Tibial nerve (tissue), 4 donors: ENCODE measurements at regions not wholly inside any gene's neighbourhood (a gene's known extent, or its start where the extent isn't known, plus 50 kb on each side); places are given as distances from the start of the nearest gene placed in this dataset.

Experiments
- DNase-seq, 2 donors: peaks; one replicate each; pipeline ENCODE4 v3.0.0-alpha.2; 2019; ENCODE audit warnings: low spot score in 2 of 2
- H3K27ac ChIP-seq, 4 donors: fragments of 200-600 bp; sonication (generic) in 3 of 4; one replicate each; pipeline ENCODE4 v1.5.1; 2017 to 2019; ENCODE audit warnings: mild to moderate bottlenecking in 1 of 4
- H3K27me3 ChIP-seq, 2 donors: fragments of 200-600 bp; sonication (generic) in 1 of 2; one replicate each; pipeline versions ENCODE4 v1.5.1 to v1.6.0; 2017 to 2019
- H3K36me3 ChIP-seq, 3 donors: fragments of 200-600 bp; sonication (generic); one replicate each; pipeline ENCODE4 v1.5.1; 2018 to 2019
- H3K4me1 ChIP-seq, 4 donors: fragments of 200-600 bp; sonication (generic) in 3 of 4; one replicate each; pipeline ENCODE4 v1.5.1; 2017 to 2019
- H3K4me3 ChIP-seq, 4 donors: fragments of 200-600 bp; sonication (generic) in 3 of 4; one replicate each; pipeline ENCODE4 v1.5.1; 2017 to 2019; ENCODE audit warnings: mild to moderate bottlenecking in 1 of 4, moderate library complexity in 1 of 4
- H3K9me3 ChIP-seq, 4 donors: fragments of 200-600 bp; sonication (generic) in 3 of 4; one replicate each; pipeline ENCODE4 v1.5.1; 2017 to 2019
- CTCF ChIP-seq, 5 experiments: fragments of 200-600 bp in 3 of 5; fragments of 450-650 bp in 2 of 5; sonication (generic) in 3 of 5; IDR thresholded peaks; one replicate each; pipeline ENCODE4 v1.5.1; 2016 to 2019; ENCODE audit warnings: antibody characterized with exemption in 5 of 5, mild to moderate bottlenecking in 3 of 5, moderate library complexity in 2 of 5
- EP300 ChIP-seq, 2 donors: sonication (generic); formaldehyde crosslinking; IDR thresholded peaks; one replicate each; pipeline ENCODE4 v1.6.1; 2017; ENCODE audit warnings: antibody characterized with exemption in 2 of 2, mild to moderate bottlenecking in 1 of 2
- POLR2A ChIP-seq, 2 donors: fragments of 450-650 bp; IDR thresholded peaks; one replicate each; pipeline ENCODE4 v1.6.1; 2017; ENCODE audit warnings: antibody characterized with exemption in 2 of 2, mild to moderate bottlenecking in 2 of 2, moderate library complexity in 2 of 2
- WGBS, 2 donors: methylation state at CpG; one replicate each; pipeline ENCODE4 v1.1.5; 2018; 5-methylcytosine and 5-hydroxymethylcytosine counted together

GRCh38 chr7:19491821-19492452 lies 216.9 kb downstream of the POLR1F start:
- Histone ChIP-seq H3K27ac (no peak overlapping the region), H3K36me3 (no peaks in the 10 kb centered on the region), H3K27me3 (no peaks in the 10 kb centered on the region), H3K4me1 (no peaks in the 10 kb centered on the region), H3K9me3 (peaks cover 0 to 3% (median 0%) of the 10 kb centered on the region in 4 donors), H3K4me3 (no peak overlapping the region)
- DNase-seq = peak in 1 of 2 donors; percentile 31
- WGBS, 2 donors = 60 to 62% methylated on average over 7 of the region's 7 CpGs
- TF ChIP-seq EP300 (IDR thresholded peaks at IDR 0.05) (no peak), CTCF (IDR thresholded peaks at IDR 0.05) (peak; percentile 12 to 50 (median 21))

- Histone ChIP-seq H3K36me3 (no peaks in the 10 kb centered on the region), H3K4me3 (no peak overlapping the region), H3K27ac (no peak overlapping the region), H3K27me3 (no peaks in the 10 kb centered on the region), H3K9me3 (peaks cover 0 to 4% (median 0%) of the 10 kb centered on the region in 4 donors), H3K4me1 (no peaks in the 10 kb centered on the region)
- DNase-seq = no peak
- TF ChIP-seq POLR2A (IDR thresholded peaks at IDR 0.05) (no peak), CTCF (IDR thresholded peaks at IDR 0.05) (no peak), EP300 (IDR thresholded peaks at IDR 0.05) (no peak)
- WGBS, 2 donors = 75 to 80% methylated on average over 5 of the region's 5 CpGs
Observed at GRCh38 chr7:19491371-19491770, 217.5 kb downstream of the POLR1F start.

- Histone ChIP-seq H3K4me3 (no peak overlapping the region), H3K27me3 (no peaks in the 10 kb centered on the region), H3K9me3 (peaks cover 0 to 4% (median 0%) of the 10 kb centered on the region in 4 donors), H3K36me3 (no peaks in the 10 kb centered on the region), H3K4me1 (no peaks in the 10 kb centered on the region), H3K27ac (no peak overlapping the region)
- DNase-seq = no peak
- TF ChIP-seq POLR2A (IDR thresholded peaks at IDR 0.05) = no peak
- no peak for TF ChIP-seq CTCF (IDR thresholded peaks at IDR 0.05)
- TF ChIP-seq EP300 (IDR thresholded peaks at IDR 0.05) = no peak
- 84 to 95% methylated on average over 3 of the region's 3 CpGs for WGBS, 2 donors
Observed at GRCh38 chr7:19489162-19489820, 219.5 kb downstream of the POLR1F start.

- TF ChIP-seq CTCF (IDR thresholded peaks at IDR 0.05) = no peak
- no peak for TF ChIP-seq POLR2A (IDR thresholded peaks at IDR 0.05)
- no peak for TF ChIP-seq EP300 (IDR thresholded peaks at IDR 0.05)
Observed at GRCh38 chr7:19488056-19488455, 220.8 kb downstream of the POLR1F start.

GRCh38 chr7:19482628-19483027 lies 226.2 kb downstream of the POLR1F start:
- Histone ChIP-seq H3K36me3 (no peaks in the 10 kb centered on the region), H3K9me3 (peaks cover 0 to 21% (median 0%) of the 10 kb centered on the region in 4 donors), H3K4me3 (no peak overlapping the region), H3K27ac (no peak overlapping the region), H3K4me1 (no peaks in the 10 kb centered on the region), H3K27me3 (no peaks in the 10 kb centered on the region)
- DNase-seq = no peak
- 70 to 78% methylated on average over 2 of the region's 2 CpGs for WGBS, 2 donors
- TF ChIP-seq CTCF (IDR thresholded peaks at IDR 0.05) (no peak), POLR2A (IDR thresholded peaks at IDR 0.05) (no peak), EP300 (IDR thresholded peaks at IDR 0.05) (no peak)

More at GRCh38 chr7:19488056-19488455, 220.8 kb downstream of the POLR1F start:
- Histone ChIP-seq H3K4me1 (no peaks in the 10 kb centered on the region), H3K27me3 (no peaks in the 10 kb centered on the region), H3K36me3 (no peaks in the 10 kb centered on the region), H3K27ac (no peak overlapping the region), H3K4me3 (no peak overlapping the region), H3K9me3 (peaks cover 0 to 4% (median 0%) of the 10 kb centered on the region in 4 donors)
- 90 to 96% methylated on average over 2 of the region's 2 CpGs for WGBS, 2 donors
- DNase-seq = no peak
